Large intestine (tissue), 3 donors: ENCODE measurements at regions not wholly inside any gene's neighbourhood (a gene's known extent, or its start where the extent isn't known, plus 50 kb on each side); places are given as distances from the start of the nearest gene placed in this dataset.
"Not testable (repeated sequence)": the region's sequence is repeated elsewhere in the genome, so short reads cannot be mapped to it uniquely, and the experiment has no call there.

Experiments used
- DNase-seq, 2 donors: peaks; one replicate each; pipeline versions ENCODE4 v3.0.0 to v3.0.0-alpha.2; 2013
- H3K27ac ChIP-seq: one replicate; pipeline ENCODE4 v1.5.1; 2013; ENCODE audit warnings: low read length
- H3K27me3 ChIP-seq: 2 replicates; pipeline ENCODE4 v1.6.1; 2013; ENCODE audit warnings: low read length; ENCODE audit not compliant: control insufficient read depth, insufficient read depth
- H3K36me3 ChIP-seq: 2 replicates; pipeline ENCODE4 v1.6.1; 2013; ENCODE audit warnings: low read length; ENCODE audit not compliant: control insufficient read depth, insufficient read depth
- H3K4me1 ChIP-seq: one replicate; pipeline ENCODE4 v1.6.1; 2013; ENCODE audit warnings: low read length; ENCODE audit not compliant: control insufficient read depth, insufficient read depth
- H3K4me3 ChIP-seq: one replicate; pipeline ENCODE4 v1.5.1; 2013; ENCODE audit warnings: low read length
- H3K9me3 ChIP-seq: one replicate; pipeline ENCODE4 v1.6.1; 2013; ENCODE audit warnings: mild to moderate bottlenecking, low read depth, low read length, moderate library complexity; ENCODE audit not compliant: control insufficient read depth
- WGBS: methylation state at CpG from one replicate; pipeline ENCODE4 v1.1.5; 2013; ENCODE audit warnings: low lambda C conversion rate; ENCODE audit not compliant: insufficient coverage; 5-methylcytosine and 5-hydroxymethylcytosine counted together

GRCh38 chr5:156036640-156037039 is 290.3 kb upstream of the SGCD start:
- Histone ChIP-seq H3K36me3 (no peaks in the 10 kb centered on the region), H3K4me3 (no peak overlapping the region), H3K4me1 (peaks cover 5% of the 10 kb centered on the region), H3K9me3 (no peaks in the 10 kb centered on the region), H3K27me3 (no peaks in the 10 kb centered on the region), H3K27ac (no peak overlapping the region)
- no peak for DNase-seq

DNA sequence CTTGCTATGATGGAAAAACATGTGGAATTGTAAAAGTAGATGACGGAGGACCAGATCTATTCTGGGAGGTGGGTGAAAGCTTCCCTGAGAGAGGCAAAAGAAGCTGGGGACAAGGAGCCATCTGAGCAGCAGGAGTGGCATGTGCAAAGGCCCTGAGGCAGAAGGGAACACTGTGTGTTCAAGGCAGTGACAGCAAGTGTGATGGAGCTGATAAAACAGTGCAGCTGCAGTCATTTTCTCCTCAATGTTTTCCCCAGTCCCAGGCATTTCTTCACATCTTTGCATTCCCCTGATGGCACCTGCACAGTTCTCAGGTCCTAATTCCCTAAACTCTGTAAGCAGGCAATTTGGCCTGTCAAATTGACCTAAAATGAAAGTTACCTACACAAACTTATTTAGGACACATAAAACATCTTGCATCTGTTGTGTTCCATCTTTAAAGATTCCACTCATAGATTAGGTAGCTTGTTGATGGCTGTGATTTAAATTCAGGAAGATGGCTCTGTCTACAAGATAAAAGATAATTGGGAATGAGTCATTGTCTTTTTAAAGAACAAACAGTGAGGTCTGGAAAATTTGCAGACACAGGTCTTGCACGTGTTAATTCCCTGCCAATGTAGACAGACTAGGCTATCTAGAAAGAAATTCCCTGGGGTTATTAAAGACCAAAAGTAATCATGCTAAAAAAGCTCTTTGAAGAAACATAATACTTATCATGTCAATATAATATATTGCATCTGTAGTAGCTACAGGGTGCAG is 289.6 kb upstream of the SGCD start:
- peaks cover 1% of the 10 kb centered on the region for H3K9me3 ChIP-seq
- DNase-seq = no peak
- peaks cover 9% of the 10 kb centered on the region for H3K4me1 ChIP-seq
- no peak overlapping the region for H3K4me3 ChIP-seq
- H3K36me3 ChIP-seq = no peaks in the 10 kb centered on the region
- no peaks in the 10 kb centered on the region for H3K27me3 ChIP-seq
- 14% methylated on average over 1 of the region's 2 CpGs for WGBS
- no peak overlapping the region for H3K27ac ChIP-seq

- Histone ChIP-seq H3K27ac (no peak overlapping the region), H3K9me3 (peaks cover 2% of the 10 kb centered on the region), H3K27me3 (no peaks in the 10 kb centered on the region), H3K36me3 (no peaks in the 10 kb centered on the region), H3K4me3 (no peak overlapping the region), H3K4me1 (peaks cover 10% of the 10 kb centered on the region)
- WGBS = no CpG with 5 or more reads among the region's 1 CpG
- DNase-seq = no peak
Observed at GRCh38 chr5:156042726-156043125, 284.2 kb upstream of the SGCD start.

- Histone ChIP-seq H3K4me3 (no peak overlapping the region), H3K4me1 (peaks cover 10% of the 10 kb centered on the region), H3K36me3 (no peaks in the 10 kb centered on the region), H3K27ac (no peak overlapping the region), H3K27me3 (no peaks in the 10 kb centered on the region), H3K9me3 (peaks cover 2% of the 10 kb centered on the region)
- DNase-seq = no peak
Observed at GRCh38 chr5:156043351-156043750, 283.6 kb upstream of the SGCD start.

DNA sequence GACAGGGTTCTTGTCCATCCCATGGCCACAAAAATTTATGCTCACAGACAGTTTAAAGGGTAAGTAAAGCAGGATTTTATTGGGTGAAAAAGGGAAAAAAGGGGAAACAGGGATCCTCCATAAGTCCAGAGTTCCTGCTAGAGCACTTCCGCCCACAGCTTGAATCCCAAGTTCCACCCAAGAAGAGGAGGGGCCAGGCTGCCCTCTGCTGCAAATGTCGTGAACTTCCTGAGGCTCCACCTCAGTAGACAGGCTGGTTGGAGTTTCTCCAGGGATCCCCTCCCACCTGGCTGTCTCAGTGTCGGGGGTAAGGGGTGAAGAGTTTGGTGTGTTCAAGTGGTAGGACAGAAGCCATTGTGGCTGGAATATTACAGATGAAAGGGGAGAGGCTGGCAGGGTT is 275.0 kb upstream of the SGCD start:
- H3K27ac ChIP-seq = no peak overlapping the region
- H3K36me3 ChIP-seq = no peaks in the 10 kb centered on the region
- DNase-seq = peak; percentile 19
- no CpG with 5 or more reads among the region's 3 CpGs for WGBS
- H3K27me3 ChIP-seq = no peaks in the 10 kb centered on the region
- H3K9me3 ChIP-seq = no peaks in the 10 kb centered on the region
- peaks cover 4% of the 10 kb centered on the region for H3K4me1 ChIP-seq
- no peak overlapping the region for H3K4me3 ChIP-seq

GRCh38 chr5:156052656-156053055 is 274.3 kb upstream of the SGCD start:
- Histone ChIP-seq H3K27ac (no peak overlapping the region), H3K4me1 (peaks cover 4% of the 10 kb centered on the region), H3K4me3 (no peak overlapping the region), H3K36me3 (no peaks in the 10 kb centered on the region), H3K27me3 (no peaks in the 10 kb centered on the region), H3K9me3 (no peaks in the 10 kb centered on the region)
- no CpG with 5 or more reads among the region's 1 CpG for WGBS
- no peak for DNase-seq

GRCh38 chr5:156053056-156053455 is 273.9 kb upstream of the SGCD start:
- Histone ChIP-seq H3K4me1 (peaks cover 4% of the 10 kb centered on the region), H3K9me3 (no peaks in the 10 kb centered on the region), H3K27ac (no peak overlapping the region), H3K4me3 (no peak overlapping the region), H3K27me3 (no peaks in the 10 kb centered on the region), H3K36me3 (no peaks in the 10 kb centered on the region)
- no CpG with 5 or more reads among the region's 2 CpGs for WGBS
- no peak for DNase-seq

GRCh38 chr5:156076912-156077311 is 250.1 kb upstream of the SGCD start:
- Histone ChIP-seq H3K4me3 (no peak overlapping the region), H3K27me3 (no peaks in the 10 kb centered on the region), H3K4me1 (no peaks in the 10 kb centered on the region), H3K9me3 (no peaks in the 10 kb centered on the region), H3K27ac (no peak overlapping the region), H3K36me3 (no peaks in the 10 kb centered on the region)
- 84% methylated on average over 3 of the region's 4 CpGs for WGBS
- DNase-seq = no peak

DNA sequence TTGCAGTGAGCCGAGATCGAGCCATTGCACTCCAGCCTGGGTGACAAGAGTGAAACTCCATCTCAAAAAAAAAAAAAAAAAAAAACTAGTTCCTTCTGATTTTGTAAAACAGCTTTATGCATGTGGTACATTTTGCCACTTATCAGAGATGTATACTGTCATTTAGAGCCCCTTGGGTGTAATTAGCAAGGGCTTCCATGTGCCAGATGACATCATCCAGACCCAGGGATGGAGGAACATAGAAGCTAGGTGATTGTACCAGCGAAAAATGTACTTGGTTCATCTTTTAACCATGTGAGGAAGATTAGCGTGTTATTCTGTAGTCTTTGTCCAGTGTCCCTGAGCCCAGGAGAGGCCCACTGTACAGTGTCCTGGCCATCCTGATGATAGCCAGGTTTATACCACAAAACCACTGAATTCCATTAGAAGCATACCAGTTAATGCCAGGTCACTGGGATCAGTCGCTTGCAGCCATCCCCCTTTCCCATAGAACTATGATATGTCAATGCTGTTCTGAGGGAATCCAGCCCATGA is 239.3 kb upstream of the SGCD start:
- Histone ChIP-seq H3K9me3 (no peaks in the 10 kb centered on the region), H3K27me3 (no peaks in the 10 kb centered on the region), H3K4me1 (no peaks in the 10 kb centered on the region), H3K36me3 (no peaks in the 10 kb centered on the region), H3K27ac (no peak overlapping the region), H3K4me3 (no peak overlapping the region)
- no peak for DNase-seq
- WGBS = no CpG with 5 or more reads among the region's 5 CpGs

DNA sequence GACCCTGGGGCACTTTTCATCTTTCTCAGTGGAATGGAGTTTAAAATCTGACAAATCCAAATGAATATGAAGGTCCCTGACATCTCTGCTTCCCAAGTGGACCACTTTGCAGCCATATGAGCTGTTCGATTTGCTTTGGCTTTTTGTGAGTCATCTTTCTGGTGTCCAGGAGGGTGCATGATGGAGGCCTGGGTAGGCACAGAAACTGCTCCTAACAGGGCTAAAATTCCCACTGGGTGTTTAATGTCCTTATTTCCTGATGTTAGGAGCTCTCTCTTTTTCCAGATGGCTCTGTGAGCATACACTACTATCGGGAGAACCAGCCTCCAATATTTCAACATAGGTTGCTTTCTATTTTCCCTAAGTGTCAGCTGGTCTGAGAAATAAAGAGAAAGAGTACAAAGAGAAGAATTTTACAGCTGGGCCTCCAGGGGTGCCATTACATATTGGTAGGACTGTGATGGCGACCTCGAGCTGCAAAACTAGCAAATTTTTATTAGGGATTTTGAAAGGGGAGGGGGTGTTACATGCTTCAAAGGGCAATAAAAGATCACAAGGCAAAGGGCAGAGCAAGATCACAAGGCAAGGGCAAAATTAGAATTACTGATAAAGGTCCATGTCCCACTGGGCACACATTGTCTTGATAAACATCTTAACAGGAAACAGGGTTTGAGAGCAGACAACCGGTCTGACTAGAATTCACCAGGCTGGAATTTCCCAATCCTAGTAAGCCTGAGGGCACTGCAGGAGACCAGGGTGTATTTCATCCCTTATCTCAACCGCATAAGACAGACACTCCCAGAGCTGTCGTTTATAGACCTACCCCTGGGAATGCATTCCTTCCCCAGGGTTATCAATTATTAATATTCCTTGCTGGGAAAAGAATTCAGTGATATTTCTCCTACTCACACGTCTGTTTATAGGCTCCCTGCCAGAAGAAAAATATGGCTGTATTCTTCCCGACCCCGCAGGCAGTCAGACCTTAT is 236.7 kb upstream of the SGCD start:
- not testable (repeated sequence) for H3K4me1 ChIP-seq, H3K27me3 ChIP-seq, H3K9me3 ChIP-seq, H3K36me3 ChIP-seq, H3K27ac ChIP-seq, DNase-seq, H3K4me3 ChIP-seq
- WGBS = 82% methylated on average over 5 of the region's 10 CpGs
